Fibroblast of lung (primary cell): ENCODE measurements at regions not wholly inside any gene's neighbourhood (a gene's known extent, or its start where the extent isn't known, plus 50 kb on each side); places are given as distances from the start of the nearest gene placed in this dataset.

Experiments used
- CTCF ChIP-seq, 2 donors: IDR thresholded peaks in 1 of 2; conservative IDR thresholded peaks in 1 of 2; 1 replicate in 1 of 2; 2 replicates in 1 of 2; pipeline ENCODE4 v1.5.1; 2011 to 2012; ENCODE audit warnings: low read length in 2 of 2, control low read depth in 1 of 2, inconsistent platforms in 1 of 2, low read depth in 1 of 2, mild to moderate bottlenecking in 1 of 2
- EZH2 ChIP-seq: IDR thresholded peaks from 2 replicates; pipeline ENCODE4 v1.5.1; 2012; ENCODE audit warnings: low read length, control low read depth, mild to moderate bottlenecking; ENCODE audit errors: missing control alignments

GRCh38 chrX:4550018-4550417 lies 836.6 kb upstream of the PRKX start:
- TF ChIP-seq CTCF (conservative IDR thresholded peaks at IDR 0.05 in 1 of 2, IDR thresholded peaks at IDR 0.05 in 1 of 2; ENCODE audit: low read depth in 1 of 2, low read length in 2 of 2) = no peak
- no peak for TF ChIP-seq EZH2
